Gastrocnemius medialis (tissue), 4 donors: ENCODE measurements at regions not wholly inside any gene's neighbourhood (a gene's known extent, or its start where the extent isn't known, plus 50 kb on each side); places are given as distances from the start of the nearest gene placed in this dataset.
"Not testable (repeated sequence)": the region's sequence is repeated elsewhere in the genome, so short reads cannot be mapped to it uniquely, and the experiment has no call there.

Experiments used
- ATAC-seq, 2 donors: fragments of 150-250 bp; one replicate each; pipeline ENCODE4 v1.9.1; 2016
- DNase-seq, 2 donors: peaks; one replicate each; pipeline ENCODE4 v3.0.0-alpha.2; 2019
- H3K27ac ChIP-seq, 4 donors: fragments of 200-600 bp; sonication (generic); 1 replicate in 1 of 4; 2 replicates in 3 of 4; pipeline ENCODE4 v1.5.1; 2016 to 2018; ENCODE audit warnings: mild to moderate bottlenecking in 2 of 4, moderate library complexity in 1 of 4
- H3K27me3 ChIP-seq, 3 donors: fragments of 200-600 bp; sonication (generic) in 2 of 3; 1 replicate in 1 of 3; 2 replicates in 2 of 3; pipeline versions ENCODE4 v1.5.1 to v1.6.0; 2016 to 2019; ENCODE audit warnings: mild to moderate bottlenecking in 1 of 3, moderate library complexity in 1 of 3
- H3K36me3 ChIP-seq, 2 donors: fragments of 200-600 bp; sonication (generic) in 1 of 2; one replicate each; pipeline ENCODE4 v1.5.1; 2017 to 2018
- H3K4me1 ChIP-seq, 2 donors: fragments of 200-600 bp; sonication (generic) in 1 of 2; one replicate each; pipeline ENCODE4 v1.5.1; 2016 to 2017; ENCODE audit warnings: mild to moderate bottlenecking in 2 of 2
- H3K4me3 ChIP-seq, 4 donors: fragments of 200-600 bp; sonication (generic) in 3 of 4; 1 replicate in 1 of 4; 2 replicates in 3 of 4; pipeline ENCODE4 v1.5.1; 2016 to 2019; ENCODE audit warnings: mild to moderate bottlenecking in 2 of 4
- H3K9me3 ChIP-seq, 3 donors: fragments of 200-600 bp; sonication (generic) in 2 of 3; 1 replicate in 1 of 3; 2 replicates in 2 of 3; pipeline ENCODE4 v1.5.1; 2016 to 2019
- POLR2A ChIP-seq, 2 donors: fragments of 450-650 bp; IDR thresholded peaks; one replicate each; pipeline ENCODE4 v1.6.1; 2017; ENCODE audit warnings: antibody characterized with exemption in 2 of 2, mild to moderate bottlenecking in 2 of 2, moderate library complexity in 2 of 2
- in situ Hi-C, 4 donors: fragments of 200-750 bp; cut with MboI; loops; one replicate each; pipeline versions ENCODE4 v1.15.0 to v1.8.0; 2017; ENCODE audit warnings: low sequenced_read_pairs in 4 of 4
- intact Hi-C: fragments of 100-400 bp; cut with DNase I; formaldehyde crosslinking; loops from one replicate; pipeline ENCODE4 v1.15.1; 2023; ENCODE audit warnings: low total_unique reads
- TF ChIP-seq, protein P1 (sequence below), 5 experiments: fragments of 450-650 bp in 3 of 5; fragments of 200-600 bp in 2 of 5; sonication (generic) in 2 of 5; IDR thresholded peaks in 4 of 5; conservative IDR thresholded peaks in 1 of 5; 1 replicate in 4 of 5; 2 replicates in 1 of 5; pipeline ENCODE4 v1.5.1; 2016 to 2019; ENCODE audit warnings: antibody characterized with exemption in 5 of 5, mild to moderate bottlenecking in 3 of 5, moderate library complexity in 3 of 5

- Histone ChIP-seq H3K27ac (no peak overlapping the region), H3K4me1 (no peaks in the 10 kb centered on the region), H3K9me3 (no peaks in the 10 kb centered on the region), H3K27me3 (no peaks in the 10 kb centered on the region), H3K36me3 (no peaks in the 10 kb centered on the region), H3K4me3 (no peak overlapping the region)
- no peak for DNase-seq
- intact Hi-C loops: no loop called here
- in situ Hi-C loops: no loop called here
- no peak for ATAC-seq
- TF ChIP-seq POLR2A (IDR thresholded peaks at IDR 0.05): no peak
- TF ChIP-seq, protein P1, sequence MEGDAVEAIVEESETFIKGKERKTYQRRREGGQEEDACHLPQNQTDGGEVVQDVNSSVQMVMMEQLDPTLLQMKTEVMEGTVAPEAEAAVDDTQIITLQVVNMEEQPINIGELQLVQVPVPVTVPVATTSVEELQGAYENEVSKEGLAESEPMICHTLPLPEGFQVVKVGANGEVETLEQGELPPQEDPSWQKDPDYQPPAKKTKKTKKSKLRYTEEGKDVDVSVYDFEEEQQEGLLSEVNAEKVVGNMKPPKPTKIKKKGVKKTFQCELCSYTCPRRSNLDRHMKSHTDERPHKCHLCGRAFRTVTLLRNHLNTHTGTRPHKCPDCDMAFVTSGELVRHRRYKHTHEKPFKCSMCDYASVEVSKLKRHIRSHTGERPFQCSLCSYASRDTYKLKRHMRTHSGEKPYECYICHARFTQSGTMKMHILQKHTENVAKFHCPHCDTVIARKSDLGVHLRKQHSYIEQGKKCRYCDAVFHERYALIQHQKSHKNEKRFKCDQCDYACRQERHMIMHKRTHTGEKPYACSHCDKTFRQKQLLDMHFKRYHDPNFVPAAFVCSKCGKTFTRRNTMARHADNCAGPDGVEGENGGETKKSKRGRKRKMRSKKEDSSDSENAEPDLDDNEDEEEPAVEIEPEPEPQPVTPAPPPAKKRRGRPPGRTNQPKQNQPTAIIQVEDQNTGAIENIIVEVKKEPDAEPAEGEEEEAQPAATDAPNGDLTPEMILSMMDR (IDR thresholded peaks at IDR 0.05 in 4 of 5, conservative IDR thresholded peaks at IDR 0.05 in 1 of 5): no peak
Measured at GRCh38 chr5:116953251-116953930, 378.8 kb upstream of the SEMA6A start.

DNA sequence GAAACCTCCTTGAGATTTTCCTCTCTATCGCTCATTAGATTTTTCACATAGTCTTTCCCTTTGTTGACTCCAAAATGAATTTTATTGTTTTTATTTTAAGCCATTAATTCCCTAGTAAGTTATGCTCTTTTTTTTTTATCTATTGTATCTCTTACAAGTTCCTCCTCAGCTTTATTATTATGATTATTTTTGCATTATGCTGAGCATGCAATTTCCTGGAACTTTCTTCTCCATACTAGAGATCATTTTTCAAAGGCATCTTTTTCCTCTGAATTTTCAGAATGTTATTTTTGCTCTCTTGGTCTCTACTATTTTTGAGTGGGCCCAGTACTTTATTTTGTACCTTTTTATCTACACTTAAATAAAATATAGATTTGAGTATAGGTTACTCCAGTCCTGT is 376.6 kb upstream of the SEMA6A start:
- Histone ChIP-seq H3K4me3 (no peak overlapping the region), H3K27me3 (no peaks in the 10 kb centered on the region), H3K27ac (no peak overlapping the region), H3K4me1 (no peaks in the 10 kb centered on the region), H3K36me3 (no peaks in the 10 kb centered on the region), H3K9me3 (no peaks in the 10 kb centered on the region)
- TF ChIP-seq, protein P1 (IDR thresholded peaks at IDR 0.05 in 4 of 5, conservative IDR thresholded peaks at IDR 0.05 in 1 of 5): no peak
- TF ChIP-seq POLR2A (IDR thresholded peaks at IDR 0.05): no peak
- intact Hi-C loops (no loop called here), in situ Hi-C loops (no loop called here)
- DNase-seq (no peak), ATAC-seq (no peak)

GRCh38 chr5:116947691-116948528 is 373.3 kb upstream of the SEMA6A start:
- in situ Hi-C loops (loop anchor here in 1 of 4 donors (10.0 kb wide), 1 partner anchor 363 kb away; no protein-coding TSS in a partner anchor), intact Hi-C loops (loop anchor here (2.0 kb wide), 1 partner anchor 371 kb away; no protein-coding TSS in a partner anchor)
- no peak for TF ChIP-seq POLR2A (IDR thresholded peaks at IDR 0.05)
- TF ChIP-seq, protein P1 (IDR thresholded peaks at IDR 0.05 in 4 of 5, conservative IDR thresholded peaks at IDR 0.05 in 1 of 5): peak in 4 of 5 experiments; percentile 36 to 59 (median 44)
- no peak for DNase-seq
- Histone ChIP-seq H3K4me3 (no peak overlapping the region), H3K36me3 (no peaks in the 10 kb centered on the region), H3K4me1 (no peaks in the 10 kb centered on the region), H3K27ac (no peak overlapping the region), H3K27me3 (no peaks in the 10 kb centered on the region), H3K9me3 (no peaks in the 10 kb centered on the region)
- no peak for ATAC-seq

GRCh38 chr5:116945613-116946382 is 371.2 kb upstream of the SEMA6A start:
- not testable (repeated sequence) for H3K9me3 ChIP-seq, H3K4me1 ChIP-seq, ATAC-seq, DNase-seq, H3K27ac ChIP-seq, H3K27me3 ChIP-seq, H3K36me3 ChIP-seq, H3K4me3 ChIP-seq
- in situ Hi-C loops (loop anchor here in 1 of 4 donors (10.0 kb wide), 1 partner anchor 361 kb away; no protein-coding TSS in a partner anchor), intact Hi-C loops (loop anchor here (2.0 kb wide), 1 partner anchor 369 kb away; no protein-coding TSS in a partner anchor)
